GM12878 (cell line): ENCODE measurements at regions not wholly inside any gene's neighbourhood (a gene's known extent, or its start where the extent isn't known, plus 50 kb on each side); places are given as distances from the start of the nearest gene placed in this dataset.

Experiments
- ATAC-seq: fragments of 200-7000 bp; cut with Tn5 transposase; 3 replicates; pipeline ENCODE4 v1.9.1; 2020; ENCODE audit warnings: mild to moderate bottlenecking, moderate library complexity
- BruUV-seq: library from RNA; stranded (reverse); fragments of 400-500 nt; replicated peaks from 2 replicates; lab custom pipeline; 2021; lab: Mats Ljungman, UMichigan
- CTCF ChIA-PET: fragments of 300-600 bp; sonication (Branson Sonifier 250); formaldehyde crosslinking; extraction: SDS; loops from one replicate; lab custom pipeline; 2021; ENCODE audit warnings: inconsistent platforms; lab: Yijun Ruan, JAX
- POLR2A ChIA-PET: fragments of 350-600 bp; formaldehyde crosslinking; extraction: SDS; loops from one replicate; lab custom pipeline; 2021; ENCODE audit warnings: inconsistent platforms; lab: Charles Lee
- RAD21 ChIA-PET: fragments of 300-600 bp; sonication (Branson Sonifier 250); formaldehyde crosslinking; loops from one replicate; lab custom pipeline; 2023; ENCODE audit warnings: antibody characterized with exemption; ENCODE audit not compliant: unreplicated experiment; lab: Charles Lee
- SMC1A ChIA-PET: fragments of 300-600 bp; sonication (Branson Sonifier 250); formaldehyde crosslinking; loops from one replicate; lab custom pipeline; 2023; ENCODE audit not compliant: unreplicated experiment, uncharacterized antibody; lab: Charles Lee
- DNase-seq: peaks from one replicate; pipeline ENCODE4 v3.0.0-alpha.2; 2011; ENCODE audit warnings: low read depth, low spot score
- FAIRE-seq: peaks from 3 replicates; lab custom pipeline; 2011; peaks lifted over from hg19 to GRCh38; lab: Jason Lieb, UNC
- H2AFZ ChIP-seq: 2 replicates; pipeline ENCODE4 v1.6.0; 2011; ENCODE audit warnings: low read depth, low read length, control low read depth; ENCODE audit not compliant: control insufficient read depth
- H3K27ac ChIP-seq: 2 replicates; pipeline ENCODE4 v1.5.1; 2011; ENCODE audit warnings: control low read depth; ENCODE audit not compliant: control insufficient read depth, insufficient read depth
- H3K27me3 ChIP-seq, 2 experiments: replicated peaks in 1 of 2; 2 replicates each; pipeline versions ENCODE4 v1.6.0 to v1.6.1; 2011; ENCODE audit warnings: low read length in 1 of 2; ENCODE audit not compliant: control insufficient read depth in 2 of 2, insufficient read depth in 2 of 2
- H3K36me3 ChIP-seq, 2 experiments: 2 replicates each; pipeline ENCODE4 v1.5.1; 2011; ENCODE audit warnings: low read length in 1 of 2; ENCODE audit not compliant: control insufficient read depth in 2 of 2, insufficient read depth in 2 of 2
- H3K4me1 ChIP-seq: 2 replicates; pipeline ENCODE4 v1.6.1; 2011; ENCODE audit warnings: mild to moderate bottlenecking, low read length, moderate library complexity, mixed read lengths; ENCODE audit not compliant: control insufficient read depth, insufficient read depth
- H3K4me2 ChIP-seq: 2 replicates; pipeline ENCODE4 v1.6.0; 2011; ENCODE audit warnings: control low read depth; ENCODE audit not compliant: control insufficient read depth, insufficient read depth
- H3K4me3 ChIP-seq: fragments of 200-600 bp; sonication (generic); 2 replicates; pipeline ENCODE4 v1.5.1; 2016
- H3K79me2 ChIP-seq: 2 replicates; pipeline ENCODE4 v1.6.0; 2011; ENCODE audit warnings: low read length; ENCODE audit not compliant: control insufficient read depth, insufficient read depth
- H3K9ac ChIP-seq: 2 replicates; pipeline ENCODE4 v1.8.0; 2011; ENCODE audit warnings: low read length, control low read depth, mixed read lengths; ENCODE audit not compliant: control insufficient read depth, insufficient read depth
- H3K9me3 ChIP-seq: replicated peaks from 3 replicates; pipeline ENCODE4 v1.5.1; 2011; ENCODE audit warnings: mild to moderate bottlenecking, low read length; ENCODE audit not compliant: control insufficient read depth, insufficient read depth
- H4K20me1 ChIP-seq: 2 replicates; pipeline ENCODE4 v1.6.0; 2011; ENCODE audit not compliant: control insufficient read depth, insufficient read depth
- CTCF ChIP-seq, 3 experiments: IDR thresholded peaks in 2 of 3; conservative IDR thresholded peaks in 1 of 3; 2 replicates each; pipeline ENCODE4 v1.5.1; 2011; ENCODE audit warnings: low read depth in 3 of 3, low read length in 3 of 3, mild to moderate bottlenecking in 3 of 3, control low read depth in 2 of 3, moderate library complexity in 2 of 3, inconsistent platforms in 1 of 3, mixed read lengths in 1 of 3; ENCODE audit not compliant: control insufficient read depth in 2 of 3, insufficient read depth in 1 of 3; ENCODE audit errors: extremely low read depth in 1 of 3
- FOXM1 ChIP-seq: IDR thresholded peaks from 2 replicates; pipeline ENCODE4 v1.6.1; 2012; ENCODE audit warnings: low read depth, mild to moderate bottlenecking, inconsistent platforms, low read length, moderate library complexity
- IKZF1 ChIP-seq: fragments of 450-650 bp; conservative IDR thresholded peaks from 2 replicates; pipeline ENCODE4 v1.6.1; 2017; ENCODE audit warnings: antibody characterized with exemption, mild to moderate bottlenecking
- IRF3 ChIP-seq: fragments of 450-650 bp; IDR thresholded peaks from 2 replicates; pipeline ENCODE4 v1.6.1; 2014; ENCODE audit warnings: mild to moderate bottlenecking
- NFYA ChIP-seq: IDR thresholded peaks from 2 replicates; pipeline ENCODE4 v1.6.1; 2011; ENCODE audit warnings: low read depth, mild to moderate bottlenecking, low read length, improper control_type of control experiment, borderline replicate concordance
- NKRF ChIP-seq: fragments of 450-650 bp; conservative IDR thresholded peaks from 2 replicates; pipeline ENCODE4 v1.6.1; 2017; ENCODE audit warnings: mild to moderate bottlenecking, moderate library complexity
- PAX5 ChIP-seq: IDR thresholded peaks from 2 replicates; pipeline ENCODE4 v1.6.1; 2011; ENCODE audit warnings: low read depth, low read length, borderline replicate concordance
- PBX3 ChIP-seq: IDR thresholded peaks from 2 replicates; pipeline ENCODE4 v1.6.1; 2011; ENCODE audit warnings: mild to moderate bottlenecking, low read depth, low read length, moderate library complexity; ENCODE audit not compliant: insufficient replicate concordance
- POLR2AphosphoS5 ChIP-seq: IDR thresholded peaks from 2 replicates; pipeline ENCODE4 v1.6.1; 2011; ENCODE audit warnings: mild to moderate bottlenecking, low read length, inconsistent platforms
- SIX5 ChIP-seq: IDR thresholded peaks from 2 replicates; pipeline ENCODE4 v1.6.1; 2011; ENCODE audit warnings: mild to moderate bottlenecking, low read depth, low read length, moderate library complexity; ENCODE audit not compliant: severe bottlenecking
- WGBS: methylation state at CpG from one replicate; pipeline ENCODE4 v1.1.6; 2016; ENCODE audit warnings: low lambda C conversion rate; ENCODE audit not compliant: insufficient replicate concordance, insufficient coverage; ENCODE audit errors: missing lambda C conversion rate; 5-methylcytosine and 5-hydroxymethylcytosine counted together
- in situ Hi-C: fragments of 300-500 bp; cut with MboI; formaldehyde crosslinking; loops from 9 replicates; pipeline ENCODE4 v1.14.3; 2018; ENCODE audit warnings: mixed read lengths
- intact Hi-C: fragments of 100-400 bp; cut with micrococcal nuclease; formaldehyde crosslinking; loops from one replicate; pipeline ENCODE4 v1.14.2; 2022; ENCODE audit not compliant: unreplicated experiment
- TF ChIP-seq, protein P1 (sequence below): fragments of 450-650 bp; IDR thresholded peaks from 2 replicates; pipeline ENCODE4 v1.6.1; 2017; ENCODE audit warnings: borderline replicate concordance

DNA sequence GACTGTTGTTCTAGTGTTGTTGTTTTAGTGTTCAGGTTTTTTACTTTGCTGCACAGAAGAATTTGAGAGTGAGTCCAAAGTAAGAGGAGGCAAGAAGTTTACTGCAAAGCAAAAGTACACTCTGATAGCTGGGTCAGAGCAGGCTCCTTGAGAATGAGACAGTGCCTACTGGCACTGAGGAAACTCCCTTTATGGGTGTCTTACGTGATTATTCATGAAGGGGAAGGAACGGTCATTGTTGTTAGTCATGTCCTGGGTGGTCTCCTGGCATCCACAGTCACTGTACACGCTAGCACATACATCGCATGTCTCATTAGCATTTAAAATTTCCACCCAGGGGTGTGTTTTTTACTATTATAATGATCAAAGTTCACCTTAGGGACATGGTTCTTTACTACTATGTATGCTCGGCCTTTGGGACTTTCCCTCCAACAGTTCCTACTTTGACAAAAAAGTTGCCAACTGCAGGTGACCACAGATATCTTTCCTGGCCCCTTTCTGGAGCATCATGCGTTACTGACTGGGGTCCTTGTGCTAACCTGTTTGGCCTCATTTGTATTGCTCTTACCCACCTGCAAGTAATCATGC lies 688.9 kb upstream of the AMOT start (continued):
- no peak for TF ChIP-seq CTCF (IDR thresholded peaks at IDR 0.05 in 2 of 3, conservative IDR thresholded peaks at IDR 0.05 in 1 of 3; ENCODE audit: control insufficient read depth in 2 of 3, extremely low read depth in 1 of 3, insufficient read depth in 1 of 3, low read depth in 3 of 3, low read length in 3 of 3)
- TF ChIP-seq IRF3 = no peak
- no peak for TF ChIP-seq SIX5

DNA sequence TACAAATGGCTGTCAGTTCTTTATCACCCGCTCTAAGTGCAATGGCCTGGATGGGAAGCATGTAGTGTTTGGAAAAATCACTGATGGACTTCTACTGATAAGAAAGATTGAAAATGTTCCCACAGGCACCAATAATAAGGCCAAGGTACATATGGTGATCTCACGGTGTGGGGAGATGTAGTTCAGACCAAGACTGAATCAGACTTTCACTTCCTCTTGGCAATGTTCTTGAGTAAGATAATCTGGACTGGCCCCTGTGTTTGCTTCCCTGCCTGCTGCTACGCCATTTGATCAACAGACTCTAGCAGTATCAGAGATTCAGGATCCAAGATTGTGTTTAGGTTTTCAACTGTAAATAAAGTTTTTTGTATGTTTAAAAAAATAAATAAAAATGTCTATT lies 682.2 kb upstream of the AMOT start:
- no peaks in the 10 kb centered on the region for H3K4me1 ChIP-seq
- H3K9me3 ChIP-seq = no peaks in the 10 kb centered on the region
- no TSS peak for BruUV-seq
- H3K36me3 ChIP-seq = no peaks in the 10 kb centered on the region
- no peak overlapping the region for H3K4me2 ChIP-seq
- POLR2A ChIA-PET = no interaction called here
- H3K27me3 ChIP-seq = no peaks in the 10 kb centered on the region
- no peak overlapping the region for H3K4me3 ChIP-seq
- no peaks in the 10 kb centered on the region for H4K20me1 ChIP-seq
- peak; percentile 86 for FAIRE-seq
- ATAC-seq = peak; percentile 100
- H3K27ac ChIP-seq = 0 out of 2 replicates have a peak overlapping the region, but pooled peaks have one; percentile 9
- no peak overlapping the region for H3K9ac ChIP-seq
- RAD21 ChIA-PET = no interaction called here
- DNase-seq = peak; percentile 38
- 33% methylated on average over 3 of the region's 3 CpGs for WGBS
- in situ Hi-C loops (no loop called here), intact Hi-C loops (loop anchor here (1.0 to 5.0 kb wide), 2 partner anchors 50 to 219 kb away; no protein-coding TSS in a partner anchor)
- no peak overlapping the region for H2AFZ ChIP-seq
- SMC1A ChIA-PET = interaction anchor here (0.7 kb wide), 1 partner anchor 81 kb away, joined by 3 read pairs; no protein-coding TSS in a partner anchor
- CTCF ChIA-PET = no interaction called here
- no peaks in the 10 kb centered on the region for H3K79me2 ChIP-seq
- TF ChIP-seq PAX5 (no peak), FOXM1 (no peak), NKRF (no peak), IRF3 (no peak), NFYA (no peak), IKZF1 (0 out of 2 replicates have a peak, but pooled peaks have one; percentile 31), POLR2AphosphoS5 (no peak), PBX3 (no peak)
- TF ChIP-seq, protein P1, sequence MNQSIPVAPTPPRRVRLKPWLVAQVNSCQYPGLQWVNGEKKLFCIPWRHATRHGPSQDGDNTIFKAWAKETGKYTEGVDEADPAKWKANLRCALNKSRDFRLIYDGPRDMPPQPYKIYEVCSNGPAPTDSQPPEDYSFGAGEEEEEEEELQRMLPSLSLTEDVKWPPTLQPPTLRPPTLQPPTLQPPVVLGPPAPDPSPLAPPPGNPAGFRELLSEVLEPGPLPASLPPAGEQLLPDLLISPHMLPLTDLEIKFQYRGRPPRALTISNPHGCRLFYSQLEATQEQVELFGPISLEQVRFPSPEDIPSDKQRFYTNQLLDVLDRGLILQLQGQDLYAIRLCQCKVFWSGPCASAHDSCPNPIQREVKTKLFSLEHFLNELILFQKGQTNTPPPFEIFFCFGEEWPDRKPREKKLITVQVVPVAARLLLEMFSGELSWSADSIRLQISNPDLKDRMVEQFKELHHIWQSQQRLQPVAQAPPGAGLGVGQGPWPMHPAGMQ = no peak
